Lower leg skin (tissue), 4 donors: ENCODE measurements at regions not wholly inside any gene's neighbourhood (a gene's known extent, or its start where the extent isn't known, plus 50 kb on each side); places are given as distances from the start of the nearest gene placed in this dataset.

Source experiments
- DNase-seq, 2 donors: peaks; one replicate each; pipeline ENCODE4 v3.0.0-alpha.2; 2019; ENCODE audit warnings: low spot score in 2 of 2
- H3K4me3 ChIP-seq: fragments of 200-600 bp; sonication (generic); 2 replicates; pipeline ENCODE4 v1.5.1; 2017; ENCODE audit warnings: mild to moderate bottlenecking, low read depth; ENCODE audit not compliant: poor library complexity, severe bottlenecking
- CTCF ChIP-seq, 3 donors: fragments of 450-650 bp; IDR thresholded peaks; one replicate each; pipeline ENCODE4 v1.5.1; 2016; ENCODE audit warnings: antibody characterized with exemption in 3 of 3, mild to moderate bottlenecking in 3 of 3, moderate library complexity in 2 of 3
- POLR2A ChIP-seq, 2 donors: fragments of 450-650 bp; IDR thresholded peaks; one replicate each; pipeline ENCODE4 v1.6.1; 2016 to 2017; ENCODE audit warnings: antibody characterized with exemption in 2 of 2, mild to moderate bottlenecking in 1 of 2, moderate library complexity in 1 of 2
- WGBS, 2 donors: methylation state at CpG; one replicate each; pipeline ENCODE4 v1.1.5; 2018; 5-methylcytosine and 5-hydroxymethylcytosine counted together
- intact Hi-C: fragments of 100-400 bp; cut with DNase I; formaldehyde crosslinking; loops from one replicate; pipeline ENCODE4 v1.15.0; 2023; ENCODE audit warnings: low total_unique reads

GRCh38 chr2:239459056-239459455 is 58.2 kb upstream of the HDAC4 start:
- TF ChIP-seq CTCF (IDR thresholded peaks at IDR 0.05): no peak
- peak; percentile 10 to 61 for DNase-seq
- no peak overlapping the region for H3K4me3 ChIP-seq
- 91 to 94% methylated on average over 3 to 6 of the region's 6 CpGs for WGBS, 2 donors
- intact Hi-C loops: no loop called here

- intact Hi-C loops: no loop called here
- peak; percentile 5 to 69 for DNase-seq
- no peak overlapping the region for H3K4me3 ChIP-seq
- WGBS, 2 donors: 93 to 96% methylated on average over 16 to 17 of the region's 17 CpGs
- no peak for TF ChIP-seq POLR2A (IDR thresholded peaks at IDR 0.05)
- TF ChIP-seq CTCF (IDR thresholded peaks at IDR 0.05): no peak
Observed at GRCh38 chr2:239457586-239458445, 57.0 kb upstream of the HDAC4 start.

GRCh38 chr2:239456940-239457339 is 56.1 kb upstream of the HDAC4 start:
- DNase-seq: peak; percentile 9 to 70
- TF ChIP-seq POLR2A (IDR thresholded peaks at IDR 0.05) (no peak), CTCF (IDR thresholded peaks at IDR 0.05) (no peak)
- intact Hi-C loops: no loop called here
- H3K4me3 ChIP-seq: no peak overlapping the region
- 93 to 95% methylated on average over 5 of the region's 5 CpGs for WGBS, 2 donors

- TF ChIP-seq CTCF (IDR thresholded peaks at IDR 0.05): no peak
- TF ChIP-seq POLR2A (IDR thresholded peaks at IDR 0.05): no peak
- intact Hi-C loops: no loop called here
- WGBS, 2 donors: 87 to 91% methylated on average over 17 of the region's 17 CpGs
- peak; percentile 5 to 54 for DNase-seq
- H3K4me3 ChIP-seq: no peak overlapping the region
Observed at GRCh38 chr2:239455436-239456203, 54.8 kb upstream of the HDAC4 start.

GRCh38 chr2:239454507-239454906 is 53.7 kb upstream of the HDAC4 start:
- no peak overlapping the region for H3K4me3 ChIP-seq
- intact Hi-C loops: no loop called here
- TF ChIP-seq POLR2A (IDR thresholded peaks at IDR 0.05): no peak
- TF ChIP-seq CTCF (IDR thresholded peaks at IDR 0.05): no peak
- 83 to 89% methylated on average over 2 of the region's 2 CpGs for WGBS, 2 donors
- DNase-seq: peak in 1 of 2 donors; percentile 7
